C4-2B (cell line): ENCODE measurements at regions not wholly inside any gene's neighbourhood (a gene's known extent, or its start where the extent isn't known, plus 50 kb on each side); places are given as distances from the start of the nearest gene placed in this dataset.

Source experiments
- CTCF ChIP-seq: fragments of 450-650 bp; conservative IDR thresholded peaks from 2 replicates; pipeline ENCODE4 v1.5.1; 2017; ENCODE audit warnings: mild to moderate bottlenecking
- ZFX ChIP-seq: fragments of 450-650 bp; IDR thresholded peaks from 2 replicates; pipeline ENCODE4 v1.6.1; 2017

GRCh38 chr4:31548021-31548420, 827.9 kb downstream of the PCDH7 start:
- TF ChIP-seq CTCF: no peak
- no peak for TF ChIP-seq ZFX
